HG03457 (cell line): ENCODE measurements at regions not wholly inside any gene's neighbourhood (a gene's known extent, or its start where the extent isn't known, plus 50 kb on each side); places are given as distances from the start of the nearest gene placed in this dataset.
"Not testable (repeated sequence)": the region's sequence is repeated elsewhere in the genome, so short reads cannot be mapped to it uniquely, and the experiment has no call there.

Experiments used
- ATAC-seq: cut with Tn5 transposase; IDR thresholded peaks from one replicate; pipeline ENCODE4 v1.9.1; 2021; ENCODE audit warnings: moderate number of reproducible peaks; ENCODE audit not compliant: unreplicated experiment

GRCh38 chr2:14750433-14750832 lies 117.9 kb downstream of the LRATD1 start:
- ATAC-seq: no peak

- ATAC-seq: no peak
Observed at GRCh38 chr2:14751581-14751980, 119.1 kb downstream of the LRATD1 start.

- no peak for ATAC-seq
Observed at GRCh38 chr2:14752295-14752694, 119.8 kb downstream of the LRATD1 start.

- no peak for ATAC-seq
Observed at GRCh38 chr2:14756122-14756541, 123.6 kb downstream of the LRATD1 start.

- ATAC-seq: no peak
Observed at GRCh38 chr2:14756981-14757657, 124.6 kb downstream of the LRATD1 start.

GRCh38 chr2:14759082-14759481 lies 126.6 kb downstream of the LRATD1 start:
- no peak for ATAC-seq

GRCh38 chr2:14760169-14760568 lies 127.7 kb downstream of the LRATD1 start:
- ATAC-seq: no peak

GRCh38 chr2:14761118-14761517 lies 128.6 kb downstream of the LRATD1 start:
- no peak for ATAC-seq

GRCh38 chr2:14773696-14774095 lies 141.2 kb downstream of the LRATD1 start:
- ATAC-seq: no peak

- no peak for ATAC-seq
Observed at GRCh38 chr2:14774436-14774968, 142.0 kb downstream of the LRATD1 start.

- no peak for ATAC-seq
Observed at GRCh38 chr2:14776216-14776615, 143.7 kb downstream of the LRATD1 start.

GRCh38 chr2:14778015-14778414 lies 145.5 kb downstream of the LRATD1 start:
- ATAC-seq: no peak

- ATAC-seq: no peak
Observed at GRCh38 chr2:14779252-14779651, 146.7 kb downstream of the LRATD1 start.

- no peak for ATAC-seq
Observed at GRCh38 chr2:14781142-14781541, 148.6 kb downstream of the LRATD1 start.

GRCh38 chr2:14788814-14789213 lies 156.3 kb downstream of the LRATD1 start:
- ATAC-seq: not testable (repeated sequence)

- no peak for ATAC-seq
Observed at GRCh38 chr2:14790041-14790640, 157.6 kb downstream of the LRATD1 start.

- no peak for ATAC-seq
Observed at GRCh38 chr2:14803994-14804393, 171.5 kb downstream of the LRATD1 start.

- ATAC-seq: no peak
Observed at GRCh38 chr2:14804902-14805301, 172.4 kb downstream of the LRATD1 start.

GRCh38 chr2:14806613-14807012 lies 174.1 kb downstream of the LRATD1 start:
- no peak for ATAC-seq

GRCh38 chr2:14815201-14815600 lies 182.7 kb downstream of the LRATD1 start:
- ATAC-seq: no peak

- no peak for ATAC-seq
Observed at GRCh38 chr2:14816069-14817060, 183.8 kb downstream of the LRATD1 start.
